ENCODE measurements at regions not wholly inside any gene's neighbourhood (a gene's known extent, or its start where the extent isn't known, plus 50 kb on each side); places are given as distances from the start of the nearest gene placed in this dataset.
"Not testable (repeated sequence)": the region's sequence is repeated elsewhere in the genome, so short reads cannot be mapped to it uniquely, and the experiment has no call there.

- peak; percentile 39 to 45 for DNase-seq
Measured at GRCh38 chr5:100479079-100479688, 56.0 kb upstream of the FAM174A start.

- no peak for DNase-seq
Measured at GRCh38 chr5:100472091-100472490, 63.1 kb upstream of the FAM174A start.

GRCh38 chr5:100469767-100470166, 65.4 kb upstream of the FAM174A start:
- no peak for DNase-seq

GRCh38 chr5:100464418-100464817, 70.8 kb upstream of the FAM174A start:
- no peak for DNase-seq

GRCh38 chr5:100456615-100457014, 78.6 kb upstream of the FAM174A start:
- DNase-seq, result no peak

GRCh38 chr5:100452126-100452525, 83.0 kb upstream of the FAM174A start:
- DNase-seq, result no peak

- no peak for DNase-seq
Measured at GRCh38 chr5:100448111-100448528, 87.1 kb upstream of the FAM174A start.

GRCh38 chr5:100446879-100447430, 88.2 kb upstream of the FAM174A start:
- DNase-seq, result no peak

- DNase-seq, result no peak
Measured at GRCh38 chr5:100444961-100445360, 90.2 kb upstream of the FAM174A start.

GRCh38 chr5:100434815-100435214, 100.4 kb upstream of the FAM174A start:
- DNase-seq, result no peak

GRCh38 chr5:100432741-100433140, 102.4 kb upstream of the FAM174A start:
- no peak for DNase-seq

GRCh38 chr5:100430268-100431195, 104.6 kb upstream of the FAM174A start:
- peak in 1 of 2 experiments; percentile 23 for DNase-seq

GRCh38 chr5:100424787-100425186, 110.4 kb upstream of the FAM174A start:
- DNase-seq, result no peak

GRCh38 chr5:100424017-100424416, 111.2 kb upstream of the FAM174A start:
- no peak for DNase-seq

- DNase-seq, result no peak
Measured at GRCh38 chr5:100423330-100423729, 111.8 kb upstream of the FAM174A start.

GRCh38 chr5:100421360-100421759, 113.8 kb upstream of the FAM174A start:
- DNase-seq, result no peak

GRCh38 chr5:100418231-100418630, 116.9 kb upstream of the FAM174A start:
- no peak for DNase-seq

GRCh38 chr5:100409660-100410151, 125.5 kb upstream of the FAM174A start:
- no peak for DNase-seq

- DNase-seq, result no peak
Measured at GRCh38 chr5:100407053-100407452, 128.1 kb upstream of the FAM174A start.

- no peak for DNase-seq
Measured at GRCh38 chr5:100406640-100407039, 128.5 kb upstream of the FAM174A start.

- DNase-seq, result no peak
Measured at GRCh38 chr5:100402071-100402470, 133.1 kb upstream of the FAM174A start.

GRCh38 chr5:100401149-100401548, 134.0 kb upstream of the FAM174A start:
- DNase-seq, result no peak

GRCh38 chr5:100398815-100399214, 136.4 kb upstream of the FAM174A start:
- not testable (repeated sequence) for DNase-seq
